Transverse colon (tissue), 4 donors: ENCODE measurements at regions not wholly inside any gene's neighbourhood (a gene's known extent, or its start where the extent isn't known, plus 50 kb on each side); places are given as distances from the start of the nearest gene placed in this dataset.

Experiments used
- CTCF ChIP-seq, 5 experiments: fragments of 200-600 bp in 3 of 5; fragments of 450-650 bp in 2 of 5; sonication (generic) in 3 of 5; IDR thresholded peaks; 1 replicate in 2 of 5; 2 replicates in 3 of 5; pipeline ENCODE4 v1.5.1; 2016 to 2017; ENCODE audit warnings: antibody characterized with exemption in 5 of 5, inconsistent platforms in 3 of 5, mild to moderate bottlenecking in 2 of 5, moderate library complexity in 1 of 5
- EP300 ChIP-seq: sonication (generic); formaldehyde crosslinking; IDR thresholded peaks from one replicate; pipeline ENCODE4 v1.6.1; 2017; ENCODE audit warnings: antibody characterized with exemption, low read depth
- POLR2A ChIP-seq: fragments of 450-650 bp; IDR thresholded peaks from one replicate; pipeline ENCODE4 v1.6.1; 2016; ENCODE audit warnings: antibody characterized with exemption, mild to moderate bottlenecking, moderate library complexity
- POLR2AphosphoS5 ChIP-seq, 3 donors: sonication (generic); formaldehyde crosslinking; IDR thresholded peaks; one replicate each; pipeline ENCODE4 v1.6.1; 2016; ENCODE audit warnings: antibody characterized with exemption in 3 of 3

- TF ChIP-seq CTCF (IDR thresholded peaks at IDR 0.05): no peak
- TF ChIP-seq POLR2A: no peak
- no peak for TF ChIP-seq EP300
- TF ChIP-seq POLR2AphosphoS5 (IDR thresholded peaks at IDR 0.05): no peak
Observed at GRCh38 chr1:172813330-172813729, 154.4 kb downstream of the FASLG start.
